CD4-positive, alpha-beta T cell treated with Interleukin-17A for 4 hours (primary cell): ENCODE measurements at regions not wholly inside any gene's neighbourhood (a gene's known extent, or its start where the extent isn't known, plus 50 kb on each side); places are given as distances from the start of the nearest gene placed in this dataset.
"Not testable (repeated sequence)": the region's sequence is repeated elsewhere in the genome, so short reads cannot be mapped to it uniquely, and the experiment has no call there.

ENCODE experiments used
- DNase-seq: peaks from one replicate; pipeline ENCODE4 v3.0.0-alpha.2; 2020; ENCODE audit warnings: mixed read lengths

- no peak for DNase-seq
Measured at GRCh38 chr6:21773576-21773968, 180.0 kb downstream of the SOX4 start.

GRCh38 chr6:21777846-21778245 is 184.3 kb downstream of the SOX4 start:
- DNase-seq, result no peak

- no peak for DNase-seq
Measured at GRCh38 chr6:21780141-21780540, 186.6 kb downstream of the SOX4 start.

- DNase-seq, result no peak
Measured at GRCh38 chr6:21780679-21781078, 187.1 kb downstream of the SOX4 start.

- no peak for DNase-seq
Measured at GRCh38 chr6:21781128-21781527, 187.6 kb downstream of the SOX4 start.

GRCh38 chr6:21785164-21785563 is 191.6 kb downstream of the SOX4 start:
- DNase-seq, result no peak

GRCh38 chr6:21791056-21791455 is 197.5 kb downstream of the SOX4 start:
- DNase-seq, result no peak

GRCh38 chr6:21791581-21791980 is 198.0 kb downstream of the SOX4 start:
- DNase-seq, result no peak

GRCh38 chr6:21792177-21792576 is 198.6 kb downstream of the SOX4 start:
- no peak for DNase-seq

GRCh38 chr6:21796979-21797378 is 203.4 kb downstream of the SOX4 start:
- DNase-seq, result not testable (repeated sequence)

GRCh38 chr6:21798468-21798867 is 204.9 kb downstream of the SOX4 start:
- DNase-seq, result no peak

GRCh38 chr6:21800330-21800729 is 206.8 kb downstream of the SOX4 start:
- no peak for DNase-seq

GRCh38 chr6:21800948-21801438 is 207.4 kb downstream of the SOX4 start:
- DNase-seq, result no peak

GRCh38 chr6:21801446-21802174 is 208.1 kb downstream of the SOX4 start:
- no peak for DNase-seq

- no peak for DNase-seq
Measured at GRCh38 chr6:21802175-21802822, 208.7 kb downstream of the SOX4 start.

GRCh38 chr6:21804941-21805610 is 211.5 kb downstream of the SOX4 start:
- no peak for DNase-seq

- DNase-seq, result no peak
Measured at GRCh38 chr6:21807299-21808044, 213.9 kb downstream of the SOX4 start.

GRCh38 chr6:21808045-21808470 is 214.5 kb downstream of the SOX4 start:
- DNase-seq, result no peak

- no peak for DNase-seq
Measured at GRCh38 chr6:21808551-21809242, 215.1 kb downstream of the SOX4 start.

GRCh38 chr6:21811484-21811883 is 217.9 kb downstream of the SOX4 start:
- DNase-seq, result no peak

GRCh38 chr6:21816231-21816630 is 222.7 kb downstream of the SOX4 start:
- no peak for DNase-seq

- DNase-seq, result no peak
Measured at GRCh38 chr6:21820442-21820841, 226.9 kb downstream of the SOX4 start.

- DNase-seq, result no peak
Measured at GRCh38 chr6:21823371-21823770, 229.8 kb downstream of the SOX4 start.
